Panc1 (cell line): ENCODE measurements at regions not wholly inside any gene's neighbourhood (a gene's known extent, or its start where the extent isn't known, plus 50 kb on each side); places are given as distances from the start of the nearest gene placed in this dataset.

Experiments
- ATAC-seq: fragments of 200-7000 bp; cut with Tn5 transposase; 2 replicates; pipeline ENCODE4 v1.9.1; 2020; ENCODE audit warnings: mild to moderate bottlenecking, moderate library complexity
- BruUV-seq: library from RNA; stranded (reverse); fragments of 400-500 nt; replicated peaks from 2 replicates; lab custom pipeline; 2021; lab: Mats Ljungman, UMichigan
- CTCF ChIA-PET: fragments of 300-600 bp; sonication (Branson Sonifier 250); formaldehyde crosslinking; loops from one replicate; lab custom pipeline; 2022; ENCODE audit warnings: antibody characterized with exemption; lab: Charles Lee
- POLR2A ChIA-PET: fragments of 300-600 bp; sonication (Branson Sonifier 250); formaldehyde crosslinking; loops from one replicate; lab custom pipeline; 2022; ENCODE audit warnings: antibody characterized with exemption; lab: Charles Lee
- DNase-seq: peaks from one replicate; pipeline ENCODE4 v3.0.0-alpha.2; 2010; ENCODE audit warnings: low read depth, low spot score
- H3K27ac ChIP-seq: 2 replicates; pipeline ENCODE4 v1.5.1; 2011; ENCODE audit warnings: mild to moderate bottlenecking, low read length, inconsistent platforms
- H3K27me3 ChIP-seq: fragments of 200-500 bp; sonication (Bioruptor generic); 2 replicates; pipeline ENCODE4 v1.6.0; 2014; ENCODE audit warnings: low read length, inconsistent platforms; ENCODE audit not compliant: control insufficient read depth, insufficient read depth
- H3K36me3 ChIP-seq: fragments of 200-500 bp; sonication (Bioruptor generic); 2 replicates; pipeline ENCODE4 v1.5.1; 2014; ENCODE audit warnings: inconsistent platforms, mild to moderate bottlenecking, low read length, moderate library complexity; ENCODE audit not compliant: control insufficient read depth, insufficient read depth
- H3K4me1 ChIP-seq: 2 replicates; pipeline ENCODE4 v1.5.1; 2011; ENCODE audit warnings: inconsistent platforms, mild to moderate bottlenecking, low read length, moderate library complexity; ENCODE audit not compliant: control insufficient read depth, insufficient read depth
- H3K4me3 ChIP-seq, 2 experiments: 2 replicates each; pipeline ENCODE4 v1.5.1; 2011 to 2012; ENCODE audit warnings: low read depth in 2 of 2, low read length in 2 of 2, mild to moderate bottlenecking in 2 of 2, inconsistent platforms in 1 of 2, moderate library complexity in 1 of 2
- H3K9me3 ChIP-seq: fragments of 200-500 bp; sonication (Bioruptor generic); 2 replicates; pipeline ENCODE4 v1.5.1; 2014; ENCODE audit warnings: low read depth, mild to moderate bottlenecking, inconsistent platforms, low read length, moderate library complexity; ENCODE audit not compliant: control insufficient read depth, insufficient read depth
- CTCF ChIP-seq: fragments of 450-650 bp; IDR thresholded peaks from 2 replicates; pipeline ENCODE4 v1.5.1; 2017; ENCODE audit warnings: mild to moderate bottlenecking
- POLR2AphosphoS5 ChIP-seq: IDR thresholded peaks from 2 replicates; pipeline ENCODE4 v1.6.1; 2012; ENCODE audit warnings: mild to moderate bottlenecking, low read depth, low read length, moderate library complexity
- REST ChIP-seq, 2 experiments: IDR thresholded peaks; 2 replicates each; pipeline ENCODE4 v1.6.1; 2011 to 2012; ENCODE audit warnings: low read depth in 2 of 2, control low read depth in 1 of 2, low read length in 1 of 2, mild to moderate bottlenecking in 1 of 2, moderate library complexity in 1 of 2; ENCODE audit not compliant: insufficient read depth in 1 of 2
- SIN3A ChIP-seq: IDR thresholded peaks from 2 replicates; pipeline ENCODE4 v1.6.1; 2012; ENCODE audit warnings: low read depth, mild to moderate bottlenecking, low read length, moderate library complexity, borderline replicate concordance; ENCODE audit not compliant: insufficient read depth
- TCF7L2 ChIP-seq: IDR thresholded peaks from 2 replicates; pipeline ENCODE4 v1.6.1; 2011; ENCODE audit warnings: mild to moderate bottlenecking, low read depth, low read length, inconsistent platforms
- in situ Hi-C: cut with HindIII; loops from 2 replicates; pipeline ENCODE4 v1.10.0; 2016; ENCODE audit warnings: low sequenced_read_pairs, low pct_unique_long_range_greater_than_20kb
- intact Hi-C: fragments of 100-400 bp; cut with micrococcal nuclease; formaldehyde crosslinking; loops from one replicate; pipeline ENCODE4 v1.10.0; 2022; ENCODE audit not compliant: unreplicated experiment

GRCh38 chr9:86697999-86698398 is 249.3 kb downstream of the GAS1 start:
- ChIA-PET CTCF (no interaction called here), POLR2A (no interaction called here)
- no peaks in the 10 kb centered on the region for H3K9me3 ChIP-seq
- H3K27ac ChIP-seq: no peak overlapping the region
- ATAC-seq: no peak
- in situ Hi-C loops: no loop called here
- no peaks in the 10 kb centered on the region for H3K4me1 ChIP-seq
- intact Hi-C loops: no loop called here
- no peaks in the 10 kb centered on the region for H3K36me3 ChIP-seq
- no TSS peak for BruUV-seq
- H3K4me3 ChIP-seq: no peak overlapping the region
- TF ChIP-seq SIN3A (no peak), REST (IDR thresholded peaks at IDR 0.05; ENCODE audit: insufficient read depth in 1 of 2, low read depth in 2 of 2, low read length in 1 of 2) (no peak), POLR2AphosphoS5 (no peak), CTCF (no peak), TCF7L2 (no peak)
- H3K27me3 ChIP-seq: no peaks in the 10 kb centered on the region
- DNase-seq: no peak

GRCh38 chr9:86697213-86697612 is 250.1 kb downstream of the GAS1 start:
- Histone ChIP-seq H3K36me3 (no peaks in the 10 kb centered on the region), H3K4me3 (no peak overlapping the region), H3K9me3 (no peaks in the 10 kb centered on the region), H3K4me1 (no peaks in the 10 kb centered on the region), H3K27ac (no peak overlapping the region), H3K27me3 (no peaks in the 10 kb centered on the region)
- DNase-seq (no peak), ATAC-seq (no peak)
- CTCF ChIA-PET: no interaction called here
- POLR2A ChIA-PET: no interaction called here
- BruUV-seq: no TSS peak
- TF ChIP-seq REST (IDR thresholded peaks at IDR 0.05; ENCODE audit: insufficient read depth in 1 of 2, low read depth in 2 of 2, low read length in 1 of 2): no peak
- no peak for TF ChIP-seq CTCF
- no peak for TF ChIP-seq TCF7L2
- TF ChIP-seq POLR2AphosphoS5: no peak
- TF ChIP-seq SIN3A: no peak
- intact Hi-C loops (no loop called here), in situ Hi-C loops (no loop called here)
